ENCODE measurements at regions not wholly inside any gene's neighbourhood (a gene's known extent, or its start where the extent isn't known, plus 50 kb on each side); places are given as distances from the start of the nearest gene placed in this dataset.

- TF ChIP-seq POLR2A (IDR thresholded peaks at IDR 0.05) = no peak
- TF ChIP-seq POLR2AphosphoS5 (IDR thresholded peaks at IDR 0.05) = no peak
Measured at GRCh38 chr11:134532131-134532920, 120.3 kb upstream of the B3GAT1 start.
